Activated CD4-positive, CD25-positive, alpha-beta regulatory T cell (primary cell): ENCODE measurements at regions not wholly inside any gene's neighbourhood (a gene's known extent, or its start where the extent isn't known, plus 50 kb on each side); places are given as distances from the start of the nearest gene placed in this dataset.
"Not testable (repeated sequence)": the region's sequence is repeated elsewhere in the genome, so short reads cannot be mapped to it uniquely, and the experiment has no call there.

ENCODE experiments used
- DNase-seq, 4 experiments: peaks; one replicate each; lab custom pipeline; 2025; lab: John Stamatoyannopoulos, UW

GRCh38 chr9:28923351-28923750, 1350.1 kb upstream of the C9orf72 start:
- no peak for DNase-seq

DNA sequence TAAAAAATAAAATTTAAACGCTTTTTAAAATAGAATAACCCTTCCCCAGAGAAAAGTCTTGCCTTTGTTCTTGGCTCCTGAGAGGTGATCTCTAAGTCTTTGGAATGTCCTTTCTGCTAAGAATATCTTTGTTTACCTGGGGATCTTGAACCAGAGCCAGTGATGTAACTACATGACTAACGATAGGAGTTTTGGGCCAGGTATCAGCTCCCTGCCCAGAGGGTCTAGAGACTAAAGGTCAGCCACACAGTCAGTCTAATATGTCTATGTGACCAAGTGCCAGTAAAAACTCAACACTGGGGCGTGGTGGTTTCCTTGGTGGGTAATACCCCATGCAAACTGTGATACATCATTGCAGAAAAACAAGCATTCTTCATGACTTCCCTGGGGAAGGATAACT, 1351.9 kb upstream of the C9orf72 start:
- DNase-seq: no peak

- no peak for DNase-seq
These were observed 1353.0 kb upstream of the C9orf72 start for GRCh38 chr9:28926306-28926705.

DNA sequence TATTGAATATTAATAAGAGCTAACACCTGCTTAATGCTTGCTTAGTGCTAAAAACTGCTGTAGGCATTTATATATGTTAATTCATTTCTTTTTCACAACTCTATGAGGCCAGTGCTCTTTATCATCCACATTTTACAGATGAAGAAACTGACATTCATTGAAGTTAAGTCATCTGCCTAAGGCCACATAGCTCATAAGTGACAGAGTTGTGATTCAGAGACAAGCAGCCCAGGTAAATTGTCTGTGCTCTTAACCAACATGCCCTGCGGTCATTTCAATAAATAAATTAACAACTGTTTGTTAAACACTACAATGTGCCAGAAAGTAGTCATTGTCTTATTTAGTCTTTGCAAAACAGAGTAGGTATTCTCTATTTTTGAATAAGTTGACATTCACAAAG, 1354.4 kb upstream of the C9orf72 start:
- DNase-seq: no peak

DNA sequence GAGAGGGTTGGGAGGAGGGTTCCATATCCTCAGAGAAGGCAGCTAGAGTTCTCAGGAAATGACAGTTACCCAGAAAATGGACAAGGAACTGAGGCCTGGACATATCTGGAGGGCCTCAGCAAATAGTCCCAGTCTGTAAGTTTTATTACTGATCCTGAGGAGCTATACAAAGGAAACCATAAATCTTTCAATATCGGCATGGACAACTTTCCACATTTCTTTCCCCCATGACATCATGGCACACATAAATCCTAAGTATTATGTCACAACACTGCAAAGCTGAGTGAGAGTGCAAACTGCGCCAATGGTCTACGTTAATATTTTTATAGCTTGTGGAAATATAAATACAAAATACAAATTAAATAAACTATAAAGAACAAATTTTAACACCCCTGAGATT, 1356.2 kb upstream of the C9orf72 start:
- no peak for DNase-seq

DNA sequence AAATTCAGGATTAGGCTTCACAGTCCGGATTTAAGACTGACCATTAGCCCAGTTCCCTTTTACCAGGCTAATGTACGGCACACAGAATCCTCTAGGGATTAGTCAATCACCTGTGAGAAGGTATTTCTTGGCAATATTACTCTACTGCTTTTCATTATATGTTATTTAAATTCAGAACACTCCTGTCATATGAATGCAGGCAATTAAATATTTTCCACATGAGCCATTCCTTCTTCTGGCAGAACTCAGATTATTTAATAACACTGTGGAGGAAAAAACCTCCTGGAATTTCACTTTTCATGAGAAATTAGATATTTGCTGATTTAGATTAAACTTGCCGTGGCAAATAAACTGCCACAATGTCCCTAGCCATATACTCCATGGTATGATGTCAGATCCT, 1357.5 kb upstream of the C9orf72 start:
- DNase-seq: no peak

- DNase-seq: no peak
These were observed 1360.8 kb upstream of the C9orf72 start for GRCh38 chr9:28934111-28934510.

GRCh38 chr9:28938981-28939380, 1365.7 kb upstream of the C9orf72 start:
- DNase-seq: no peak

DNA sequence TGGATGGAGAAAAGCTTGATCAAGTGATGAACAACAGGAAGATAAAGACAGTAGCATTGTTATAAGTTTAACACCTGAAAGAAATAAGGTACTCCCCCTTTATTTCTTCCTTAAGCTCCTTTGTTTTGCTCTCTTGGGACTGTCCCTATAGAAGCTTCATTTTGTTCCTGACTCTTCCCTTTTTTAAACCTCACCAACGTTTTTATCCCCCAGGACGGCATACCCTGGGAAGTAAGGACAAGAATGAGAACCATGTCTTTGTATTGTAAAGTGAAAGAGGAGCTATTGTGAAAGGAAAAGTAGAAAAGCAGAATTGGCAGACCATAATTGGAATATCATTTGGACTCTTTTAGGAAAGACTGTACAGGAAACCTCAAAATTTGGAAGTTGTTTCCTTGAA, 1368.6 kb upstream of the C9orf72 start:
- DNase-seq: no peak

DNA sequence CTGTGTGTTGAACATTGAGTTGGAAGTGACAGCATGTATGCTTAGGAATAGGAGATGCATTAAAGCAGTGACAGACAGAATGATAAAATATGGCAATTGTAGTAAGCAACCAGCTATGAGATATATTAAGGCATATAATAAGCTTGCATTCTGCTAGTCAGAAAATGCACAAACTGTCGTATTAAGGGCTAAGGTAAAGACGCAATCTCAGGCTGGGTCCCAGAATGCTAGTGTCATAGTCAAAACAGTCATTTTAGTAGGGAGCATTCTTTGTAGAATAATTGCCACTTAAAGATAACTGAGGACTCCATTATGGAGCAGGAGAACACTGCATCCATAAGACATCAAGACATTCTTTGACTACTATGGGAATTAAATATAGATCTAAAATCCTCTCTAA, 1369.7 kb upstream of the C9orf72 start:
- DNase-seq: no peak

GRCh38 chr9:28946648-28947047, 1373.4 kb upstream of the C9orf72 start:
- DNase-seq: no peak

GRCh38 chr9:28951945-28952344, 1378.7 kb upstream of the C9orf72 start:
- no peak for DNase-seq

DNA sequence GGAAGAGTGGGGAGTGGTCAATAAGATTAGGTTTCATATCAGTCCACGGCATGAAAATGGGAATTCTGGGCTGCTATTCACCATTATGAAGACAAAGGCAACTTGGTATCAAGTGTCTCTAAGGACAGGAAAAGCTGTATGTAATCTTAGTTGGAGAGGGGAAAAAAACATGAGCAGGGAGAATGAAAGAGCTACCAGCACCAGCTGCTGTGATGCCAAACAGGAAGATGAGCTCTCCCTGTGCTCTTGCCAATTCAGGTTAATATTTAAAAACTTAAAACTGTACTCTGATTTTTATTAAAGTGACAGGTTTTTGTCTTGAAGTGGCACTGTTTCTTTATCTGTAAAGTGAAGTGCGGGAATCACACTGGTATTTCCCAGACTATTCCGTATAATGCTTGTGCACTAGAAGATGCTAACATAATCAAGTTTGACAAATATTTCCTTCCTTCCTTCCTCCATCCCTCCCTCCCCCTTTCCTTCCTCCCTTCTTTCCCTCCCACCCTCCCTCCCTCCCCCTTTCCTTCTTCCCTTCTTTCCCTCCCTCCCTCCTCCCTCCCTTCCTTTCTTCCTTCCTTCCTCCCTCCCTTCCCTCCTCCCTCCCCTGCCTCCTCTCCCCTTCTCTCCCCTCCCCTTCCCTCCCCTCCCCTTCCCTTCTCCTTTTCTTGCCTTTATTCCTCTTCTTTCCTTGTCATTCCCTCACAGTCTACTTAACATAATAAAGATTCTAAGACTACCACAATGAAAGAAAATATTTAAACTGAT, 1383.0 kb upstream of the C9orf72 start:
- DNase-seq: no peak

GRCh38 chr9:28960602-28961001, 1387.3 kb upstream of the C9orf72 start:
- no peak for DNase-seq

GRCh38 chr9:28961623-28962022, 1388.3 kb upstream of the C9orf72 start:
- no peak for DNase-seq

- DNase-seq: no peak
These were observed 1393.9 kb upstream of the C9orf72 start for GRCh38 chr9:28967226-28967625.

DNA sequence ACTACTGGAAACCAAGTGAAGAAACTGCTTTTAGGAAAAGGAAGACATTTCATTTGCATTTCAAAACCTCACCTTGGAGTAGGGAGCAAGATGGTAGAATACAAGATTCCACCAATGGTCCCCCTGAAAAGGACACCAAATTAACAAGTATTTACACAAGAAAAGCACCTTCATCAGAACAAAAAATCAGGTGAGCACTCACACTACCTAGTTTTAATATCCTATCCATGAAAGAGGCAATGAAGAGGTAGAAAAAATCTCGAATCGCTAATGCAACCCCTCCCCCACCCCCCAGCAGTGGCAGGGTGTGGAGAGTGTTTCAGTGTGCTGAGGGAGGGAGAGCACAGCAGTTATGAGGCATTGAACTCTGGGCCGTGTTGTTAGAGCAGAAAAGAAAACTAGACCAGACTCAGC, 1397.0 kb upstream of the C9orf72 start:
- DNase-seq: no peak

- DNase-seq: no peak
These were observed 1398.6 kb upstream of the C9orf72 start for GRCh38 chr9:28971881-28972280.

- no peak for DNase-seq
These were observed 1403.0 kb upstream of the C9orf72 start for GRCh38 chr9:28976250-28976649.

GRCh38 chr9:28976684-28977083, 1403.4 kb upstream of the C9orf72 start:
- no peak for DNase-seq

DNA sequence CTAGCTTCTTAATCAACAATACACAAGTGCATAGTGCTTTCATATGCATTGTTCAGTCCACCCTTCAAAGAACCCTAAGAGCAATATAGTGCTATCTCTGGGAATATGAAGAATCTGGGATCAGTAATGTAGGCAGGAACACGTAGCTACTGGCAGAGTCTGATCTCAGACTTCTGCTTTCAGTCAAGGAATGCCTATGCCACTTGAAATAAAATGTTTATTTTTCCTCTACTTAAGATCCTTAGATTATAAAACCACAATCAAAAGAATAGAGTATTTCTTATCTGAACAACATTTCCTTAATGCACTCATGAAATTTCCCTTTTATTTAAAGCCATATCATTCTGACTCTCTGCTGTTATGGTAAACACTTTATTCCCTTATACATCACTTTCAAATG, 1407.8 kb upstream of the C9orf72 start:
- DNase-seq: no peak

DNA sequence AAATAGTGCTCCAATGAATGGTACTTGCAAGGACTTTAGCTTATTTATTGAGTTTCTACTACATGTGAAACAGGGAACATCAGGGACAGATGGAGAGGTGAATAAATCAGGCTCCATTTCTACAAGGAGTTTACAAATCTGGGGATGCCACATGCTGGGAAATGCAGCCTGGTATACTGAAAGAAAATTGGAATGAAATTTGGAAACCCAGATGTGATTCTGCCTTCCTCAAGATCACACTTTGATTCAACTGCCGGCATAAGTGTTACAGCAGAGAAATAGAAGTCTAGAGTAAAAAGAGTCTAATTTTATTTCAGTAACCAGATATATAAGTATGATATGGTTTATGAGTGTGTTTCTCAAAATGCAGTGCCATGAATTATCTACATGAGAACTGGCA, 1408.4 kb upstream of the C9orf72 start:
- DNase-seq: no peak

GRCh38 chr9:28984016-28984415, 1410.7 kb upstream of the C9orf72 start:
- DNase-seq: no peak

GRCh38 chr9:28990009-28990408, 1416.7 kb upstream of the C9orf72 start:
- DNase-seq: not testable (repeated sequence)
